COR-L47 (cell line): ENCODE measurements at regions not wholly inside any gene's neighbourhood (a gene's known extent, or its start where the extent isn't known, plus 50 kb on each side); places are given as distances from the start of the nearest gene placed in this dataset.

Experiments used
- DNase-seq: peaks from one replicate; lab custom pipeline; 2025; lab: John Stamatoyannopoulos, UW

DNA sequence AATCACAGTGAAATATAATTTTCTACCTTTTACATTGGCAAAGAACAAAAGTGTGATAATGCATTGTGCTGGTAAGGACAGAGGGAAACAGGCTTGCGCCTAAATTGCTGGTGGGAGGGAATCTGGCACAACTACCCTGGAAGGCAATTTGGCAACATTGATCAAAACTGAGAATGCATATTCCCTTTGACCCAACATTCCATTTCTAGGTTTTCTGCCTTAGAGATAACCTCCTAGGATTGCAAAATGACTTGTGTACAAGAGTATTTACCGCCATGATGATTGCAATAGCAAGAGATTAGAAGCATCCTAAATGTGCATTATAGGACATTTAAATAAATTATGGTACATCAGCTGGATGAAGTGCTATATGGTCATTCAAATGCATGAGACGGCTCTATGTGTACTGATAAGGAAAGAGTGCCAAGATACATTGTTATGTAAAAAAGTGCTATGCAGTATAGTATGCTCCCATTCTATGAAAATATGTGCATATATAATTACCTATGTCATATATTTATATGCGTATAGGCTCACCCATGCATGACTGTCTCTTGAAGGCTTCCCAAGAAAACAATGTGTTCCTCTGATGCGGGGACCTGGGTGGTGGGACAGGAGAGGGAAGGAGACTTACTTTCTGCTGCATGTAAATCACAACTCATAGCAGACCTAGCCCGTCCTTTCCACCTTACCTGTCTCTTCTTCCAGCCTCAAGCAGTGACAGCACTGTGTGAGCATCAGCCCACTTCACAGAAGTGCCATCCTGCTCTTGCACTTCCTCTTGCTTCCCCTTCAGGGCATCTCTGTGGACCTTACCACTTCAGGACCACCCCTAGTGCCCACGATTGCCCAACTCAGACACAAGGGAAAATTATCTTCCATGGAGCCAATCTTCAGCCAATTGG is 249.9 kb upstream of the TLE3 start:
- DNase-seq: no peak

DNA sequence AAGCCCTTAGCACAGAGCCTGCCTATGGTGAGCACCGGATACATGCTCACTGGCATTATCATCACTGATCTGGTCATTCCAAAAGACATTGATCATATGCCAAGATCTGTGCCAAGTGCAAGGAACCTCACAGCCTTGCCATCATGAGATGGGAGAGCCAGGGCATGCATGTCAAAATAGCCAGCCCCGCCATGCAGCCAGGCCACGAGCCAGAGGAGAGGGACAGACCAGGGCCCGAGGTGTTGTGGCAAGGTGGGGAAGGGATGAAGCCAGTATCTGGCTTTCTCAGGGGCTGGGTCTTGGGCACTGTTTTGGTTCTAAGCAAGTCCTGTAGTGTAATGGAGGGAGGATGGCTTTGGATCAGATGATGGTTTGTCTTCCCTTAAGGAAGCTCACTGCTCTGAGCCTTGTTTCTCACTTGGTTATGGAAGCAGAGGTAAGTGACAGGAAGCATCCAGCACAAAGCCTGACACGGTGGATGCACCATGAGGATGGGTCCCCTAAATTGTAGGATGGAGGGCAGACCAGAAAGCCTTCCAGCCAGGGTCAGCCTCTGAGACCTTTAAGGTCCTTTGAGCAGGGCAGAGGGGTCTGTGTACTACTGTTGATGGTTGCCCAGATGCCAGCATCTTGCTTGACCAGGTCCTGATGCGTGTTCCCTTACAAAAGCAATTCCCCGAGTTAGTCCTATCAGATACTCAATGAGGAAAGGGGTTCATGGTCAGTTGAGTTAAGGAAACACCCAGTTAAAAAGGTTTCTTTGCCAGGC is 247.7 kb upstream of the TLE3 start:
- no peak for DNase-seq

DNA sequence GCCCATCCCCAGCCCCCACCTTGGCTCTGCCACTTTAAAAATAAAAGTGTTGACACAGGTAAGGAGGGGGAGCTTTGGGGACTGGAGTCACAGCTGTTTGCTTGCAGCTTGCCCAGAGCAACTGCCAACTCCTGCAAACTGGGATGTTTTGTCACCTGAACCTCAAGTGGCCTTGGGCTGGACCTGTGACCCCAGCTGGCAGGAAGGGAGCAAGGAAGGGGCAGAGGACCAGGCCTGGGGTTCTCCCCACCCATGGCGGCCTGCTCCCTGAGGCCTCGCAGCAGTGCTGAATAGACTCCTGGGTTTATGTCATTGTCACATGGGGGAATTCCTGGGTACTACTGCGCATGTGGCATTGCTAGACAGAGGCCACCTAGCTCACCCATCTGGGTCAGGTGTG is 246.9 kb upstream of the TLE3 start:
- DNase-seq: peak; percentile 74

DNA sequence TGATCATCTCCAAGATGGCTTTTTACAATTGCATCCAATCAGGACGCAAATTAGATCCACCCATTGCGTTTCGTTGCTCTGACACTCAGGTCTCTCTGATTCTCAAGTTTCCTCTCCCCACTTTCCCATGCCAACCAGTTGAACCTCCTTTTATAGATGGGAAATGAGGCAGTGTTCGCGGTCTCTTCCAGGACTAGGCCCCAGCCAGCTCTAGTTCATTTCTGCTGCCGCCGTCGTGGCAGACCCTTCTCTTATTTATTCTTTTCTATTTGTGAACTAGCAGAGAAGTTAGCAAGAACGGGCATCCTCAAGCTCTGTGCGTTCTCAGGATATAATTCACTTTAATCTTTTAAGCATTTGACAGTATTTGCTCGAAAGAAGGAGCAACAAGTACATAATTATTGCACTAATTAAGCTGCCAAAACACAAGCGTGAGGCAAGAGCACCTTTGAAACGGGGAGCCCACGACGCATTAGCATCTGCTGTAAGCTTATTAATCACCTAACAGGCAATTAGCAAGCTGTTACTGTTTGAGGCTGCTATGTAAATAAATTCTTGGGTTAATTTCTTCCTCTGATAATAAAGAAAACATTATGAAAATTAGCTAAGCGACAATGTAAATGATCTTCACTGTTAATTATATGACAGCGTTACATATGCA is 246.4 kb upstream of the TLE3 start:
- peak; percentile 62 for DNase-seq

DNA sequence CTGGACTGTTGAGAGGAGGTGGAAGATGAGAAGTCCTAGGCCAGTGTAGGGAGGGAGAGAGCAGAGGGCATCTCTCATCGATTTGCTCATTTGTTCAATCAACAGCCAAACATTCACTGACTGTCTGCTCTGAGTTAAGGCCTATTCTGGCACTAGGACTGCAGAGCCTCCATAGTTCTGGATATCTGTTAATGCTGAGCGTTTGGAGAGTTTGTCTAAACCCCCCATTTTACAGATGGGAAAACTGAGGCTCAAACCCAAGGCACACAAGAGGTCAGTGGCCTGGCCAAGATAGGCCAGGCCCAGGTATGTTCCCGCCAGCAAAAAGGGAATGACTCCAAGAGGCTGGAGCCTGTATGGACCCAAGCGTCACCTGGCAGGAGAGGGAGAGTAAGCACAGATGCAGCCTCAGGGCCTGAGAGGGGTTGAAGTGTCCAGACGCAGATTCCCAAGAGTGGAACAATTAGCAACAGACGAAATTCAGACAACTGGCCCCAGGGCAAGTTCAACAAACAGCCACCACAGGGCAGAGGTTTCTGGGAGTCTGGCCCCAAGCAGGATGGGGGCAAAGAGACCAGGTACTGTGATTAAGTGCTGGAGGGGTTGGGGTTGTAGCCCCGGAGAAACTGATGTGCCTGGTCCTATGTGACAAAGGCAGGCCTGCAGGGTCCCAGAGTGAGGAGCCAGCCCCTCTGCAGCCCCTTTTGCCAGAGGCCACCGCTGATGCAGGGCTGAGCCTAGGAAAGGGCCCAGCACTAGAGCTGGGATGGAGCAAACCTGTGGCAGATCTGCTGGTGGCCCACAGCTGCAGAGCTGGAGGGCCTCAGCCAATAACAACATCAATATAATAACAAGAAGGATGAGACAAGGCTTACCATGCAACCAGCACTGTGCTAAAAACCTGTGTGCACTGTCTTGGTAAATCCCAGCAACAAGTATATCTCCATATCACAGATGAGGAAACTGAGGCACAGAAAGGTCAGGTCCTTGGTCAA is 245.1 kb upstream of the TLE3 start:
- DNase-seq: no peak

DNA sequence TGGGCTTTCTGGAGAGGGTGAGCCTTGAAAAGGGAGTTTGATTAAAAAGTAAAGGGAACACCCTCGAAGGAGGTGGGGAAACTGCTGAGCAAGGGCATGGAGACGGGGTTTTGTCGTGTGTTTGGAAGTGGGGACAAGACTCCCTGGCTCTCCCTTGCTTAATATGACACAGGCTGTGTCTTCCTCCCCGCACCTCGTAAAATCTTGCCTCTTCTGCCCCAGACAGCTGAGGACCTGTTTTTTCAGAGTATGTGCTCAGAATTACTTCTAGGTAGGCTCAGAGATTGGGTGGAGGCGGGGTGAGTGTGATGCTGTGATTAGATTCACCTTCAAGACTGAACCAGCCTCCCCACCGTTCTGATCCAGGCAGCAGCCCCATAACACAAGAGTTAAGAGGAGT is 244.4 kb upstream of the TLE3 start:
- no peak for DNase-seq

DNA sequence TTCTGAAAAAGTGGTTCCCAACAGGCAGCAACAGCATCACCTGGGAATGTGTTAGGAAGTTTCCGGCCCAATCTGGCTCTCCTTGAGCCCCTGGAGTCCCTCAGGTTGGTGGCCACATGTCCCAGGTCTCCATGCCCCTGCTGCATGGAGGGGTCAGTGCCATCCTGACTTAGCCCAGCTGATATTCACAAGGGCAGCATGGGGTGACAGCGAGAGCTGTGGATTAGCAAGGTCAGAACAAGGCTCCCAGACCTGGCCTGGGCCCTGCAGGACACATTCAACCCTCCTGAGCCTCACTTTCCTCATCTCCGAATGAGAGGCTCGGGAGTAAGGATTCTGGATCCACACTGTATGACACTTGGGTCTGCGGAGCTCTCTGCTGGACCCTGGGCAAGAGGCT is 243.8 kb upstream of the TLE3 start:
- no peak for DNase-seq

DNA sequence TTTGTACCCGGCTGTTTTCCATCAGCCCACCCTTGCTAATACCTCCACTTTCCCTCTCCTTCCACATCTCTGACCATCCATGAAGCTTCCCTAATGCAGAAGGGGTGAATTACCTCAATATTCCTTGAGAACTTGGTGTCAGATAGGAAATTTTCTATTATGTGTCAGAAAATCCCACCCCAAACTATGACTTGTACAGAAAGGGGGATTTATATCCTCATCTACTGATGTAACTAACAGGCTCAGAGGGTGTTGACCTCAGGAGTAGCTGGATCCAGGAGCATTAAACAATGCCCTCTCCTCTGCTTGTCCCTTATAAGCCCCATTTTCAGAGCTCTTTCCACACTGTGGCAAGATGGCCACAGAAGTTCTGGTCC is 242.8 kb upstream of the TLE3 start:
- DNase-seq: no peak

DNA sequence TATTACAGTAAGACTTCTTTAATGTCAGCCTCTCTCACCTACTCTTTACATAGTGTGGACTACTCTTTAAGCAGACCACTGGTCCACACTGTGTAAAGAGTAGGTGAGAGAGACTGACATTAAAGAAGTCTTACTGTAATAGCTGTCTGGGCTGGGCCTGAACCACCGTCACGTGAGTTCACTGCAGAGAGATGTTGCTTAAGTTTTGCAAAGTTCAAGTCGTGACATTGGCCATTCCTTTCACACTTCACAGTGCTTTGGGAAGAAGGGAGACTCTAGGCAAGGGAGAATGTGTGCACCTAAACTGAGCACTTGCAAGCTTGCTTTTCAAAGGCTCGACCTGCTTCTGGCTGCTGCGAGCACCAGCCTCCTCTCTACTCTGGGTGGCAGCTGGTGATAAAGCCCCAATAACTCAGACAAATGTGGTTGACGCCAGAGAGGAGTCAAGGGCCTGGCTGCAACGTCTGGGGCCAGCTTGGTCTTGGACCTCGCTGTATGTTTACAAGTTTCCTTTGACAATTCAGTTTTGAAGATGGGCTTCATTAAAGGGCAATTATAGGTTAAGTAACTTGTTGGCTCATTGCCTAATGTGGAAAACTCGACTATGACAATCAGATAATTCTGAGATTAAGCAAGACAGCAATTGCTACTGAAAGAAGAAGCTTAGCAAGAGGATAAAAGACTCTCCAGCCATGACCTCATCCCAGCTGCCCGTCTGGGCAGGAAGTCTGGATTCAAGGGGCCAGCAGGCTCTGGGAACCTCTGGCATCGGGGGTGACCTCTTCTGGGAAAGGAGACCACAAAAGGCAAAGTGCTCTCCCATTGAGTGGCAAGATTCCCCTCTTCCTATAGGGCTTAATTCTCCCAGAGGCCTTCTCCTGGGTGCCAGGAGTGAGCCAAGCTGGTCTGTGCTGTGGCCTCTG is 242.1 kb upstream of the TLE3 start:
- peak; percentile 17 for DNase-seq

DNA sequence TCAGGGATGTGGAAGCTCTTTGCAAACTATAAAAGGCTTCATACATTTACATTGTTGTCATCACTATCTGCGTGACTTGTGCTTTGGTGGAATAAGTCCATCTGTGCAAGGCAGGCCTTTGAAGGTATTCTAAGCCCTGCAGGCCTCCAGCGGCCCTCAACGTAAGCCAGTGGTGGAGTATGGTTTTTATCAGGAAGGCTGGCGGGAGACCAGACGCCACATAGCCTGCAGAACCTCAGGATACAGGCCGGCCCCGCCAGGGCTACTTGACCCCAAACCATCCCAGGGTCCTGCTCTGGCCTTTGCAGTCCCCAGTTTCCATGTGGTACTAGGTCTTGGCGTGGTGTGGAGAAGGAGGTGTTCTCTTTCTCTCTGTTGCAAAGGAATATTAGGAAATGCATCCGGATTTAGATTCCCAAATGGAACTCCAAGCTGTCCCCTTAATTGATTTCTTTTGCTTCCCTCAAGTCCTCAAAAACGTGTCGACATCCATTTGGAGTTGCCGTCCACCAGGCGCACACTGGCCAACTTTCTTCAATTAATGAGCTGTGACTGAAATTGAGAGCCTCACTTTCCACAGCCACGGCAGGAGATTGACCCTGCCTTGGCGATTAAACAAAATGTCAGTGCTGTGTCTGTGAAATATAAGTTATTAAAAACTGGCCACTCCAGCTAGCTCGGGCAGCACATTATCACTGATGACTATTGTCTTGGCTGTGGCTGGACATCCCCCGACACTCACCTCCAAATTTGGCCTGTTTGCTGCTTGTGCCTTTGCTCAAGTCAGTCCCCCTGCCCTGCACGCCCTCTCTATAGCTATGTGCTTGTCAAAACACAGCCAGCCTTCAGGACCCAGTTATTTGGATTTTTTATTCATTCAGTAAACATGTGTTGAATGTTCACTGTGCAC is 239.8 kb upstream of the TLE3 start:
- no peak for DNase-seq

DNA sequence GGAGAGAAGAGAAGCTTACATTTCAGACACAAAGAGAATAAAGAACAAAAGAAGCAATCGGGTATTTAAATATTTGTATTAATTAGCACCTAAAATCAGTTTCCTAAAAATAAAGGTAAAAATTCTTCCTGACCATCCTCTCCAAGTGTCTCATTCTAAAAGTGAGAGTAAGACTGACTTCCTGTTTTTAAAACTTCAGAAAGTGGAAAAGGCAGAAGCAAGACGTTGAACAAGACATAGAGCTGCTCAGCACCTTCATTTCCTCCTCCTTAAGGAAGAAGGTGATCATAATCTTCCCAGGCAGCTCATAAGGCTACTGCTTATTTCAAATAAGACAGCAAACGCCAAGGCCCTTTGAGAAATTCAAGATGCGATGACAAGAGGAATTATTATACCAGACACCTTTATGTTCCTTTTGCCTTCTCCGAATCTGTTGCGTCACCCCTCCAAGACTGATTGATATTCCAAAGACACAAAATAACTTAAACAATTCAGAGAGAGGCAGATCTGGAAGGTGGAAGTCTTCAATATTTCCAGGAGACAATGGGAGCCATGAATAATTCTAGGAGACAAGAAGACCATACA is 238.8 kb upstream of the TLE3 start:
- DNase-seq: no peak

DNA sequence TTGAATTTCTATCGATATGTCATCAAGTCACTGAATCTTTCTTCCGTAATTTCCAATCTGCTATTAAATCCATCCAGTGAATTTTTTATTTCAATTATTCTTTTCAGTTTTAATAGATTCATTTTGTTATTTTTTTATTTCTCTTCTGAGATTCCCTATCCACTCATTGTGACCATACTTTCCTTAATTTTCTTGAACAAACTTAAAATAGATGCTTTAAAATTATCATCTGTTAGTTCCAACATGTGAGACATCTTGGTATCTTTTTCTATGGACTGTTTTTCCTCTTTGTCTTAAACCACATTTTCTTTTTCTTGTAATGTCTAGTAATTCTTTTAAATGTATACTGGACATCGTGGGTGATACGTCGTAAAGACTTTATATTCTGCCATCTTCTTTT is 236.6 kb upstream of the TLE3 start:
- no peak for DNase-seq

DNA sequence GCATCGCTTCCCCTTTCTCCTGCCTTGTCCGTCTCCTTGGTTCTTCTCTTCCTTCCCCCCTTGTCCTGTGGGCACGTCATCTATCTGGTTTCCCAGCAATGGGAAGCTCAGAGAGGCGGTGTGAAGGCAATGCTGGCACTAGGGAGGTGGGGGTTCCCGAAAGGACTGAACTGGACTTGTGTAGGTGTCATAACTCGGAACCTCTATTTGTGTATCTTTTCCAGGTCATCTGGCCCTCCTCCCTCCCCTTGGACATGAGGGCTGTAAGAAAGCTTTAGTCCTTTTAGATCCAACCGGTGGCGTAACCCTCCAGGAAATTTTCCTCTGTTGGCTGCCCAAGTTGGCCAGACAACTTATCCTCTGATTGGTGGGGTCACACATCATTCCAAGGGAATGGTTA is 231.5 kb upstream of the TLE3 start:
- DNase-seq: no peak

DNA sequence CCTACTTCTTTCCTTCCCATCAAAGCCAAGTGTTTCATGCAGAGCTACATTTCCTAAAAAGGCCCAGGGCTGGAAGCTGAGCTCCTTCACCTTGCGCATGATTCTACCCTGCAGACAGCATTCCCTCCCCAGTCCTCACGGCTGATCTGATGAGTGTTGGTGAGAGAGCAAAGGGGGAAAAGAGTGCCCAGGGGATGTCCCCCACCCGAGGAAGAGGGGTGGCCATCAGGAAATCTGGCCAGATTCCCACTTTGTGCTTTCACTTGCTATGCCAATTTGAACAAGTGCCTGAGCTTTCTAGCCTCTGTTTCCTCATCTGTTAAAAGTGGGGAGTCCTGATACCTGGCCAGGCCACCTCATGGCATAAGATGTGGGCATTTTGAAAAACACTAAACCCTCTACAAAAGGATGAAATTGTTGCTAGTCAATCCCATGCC is 231.0 kb upstream of the TLE3 start:
- DNase-seq: no peak

DNA sequence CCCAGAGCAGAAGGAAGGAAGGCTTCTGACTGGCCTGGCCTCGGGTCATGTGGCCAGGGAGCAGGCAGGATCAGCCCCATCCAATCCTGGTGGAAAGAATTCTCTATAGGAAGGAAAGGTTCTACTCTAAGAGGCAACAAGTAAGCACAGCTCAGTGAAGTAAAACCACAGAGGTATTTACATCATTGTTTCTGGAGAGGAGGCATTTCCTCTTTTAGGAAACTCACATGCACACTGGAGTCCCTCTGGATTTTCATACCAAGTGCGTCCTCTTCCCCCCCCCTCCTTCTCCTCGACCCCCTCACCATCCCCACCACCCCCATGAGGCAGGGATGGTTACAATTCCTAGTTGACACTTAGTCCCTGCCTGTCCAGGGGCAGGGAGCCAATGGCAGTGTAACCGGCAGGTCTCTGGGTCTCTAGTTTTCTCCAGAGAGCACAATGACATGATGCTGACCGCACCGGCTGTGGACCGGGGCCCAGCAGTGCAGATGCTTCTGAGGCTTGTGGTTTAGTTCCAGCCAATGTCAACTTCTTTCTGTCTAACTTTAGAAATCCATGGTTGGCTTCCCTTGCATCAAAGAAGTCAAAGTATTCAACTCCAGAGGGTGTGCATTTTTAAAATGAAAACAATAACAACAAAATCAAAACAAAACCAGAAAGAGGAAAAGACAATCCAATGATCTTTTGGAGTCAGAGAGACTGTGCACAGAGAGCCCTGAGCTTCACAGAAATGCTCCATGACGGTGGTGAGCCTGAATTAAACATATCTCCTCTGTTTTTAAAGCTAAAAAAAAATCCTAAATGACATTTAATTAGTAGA is 230.3 kb upstream of the TLE3 start:
- DNase-seq: no peak

DNA sequence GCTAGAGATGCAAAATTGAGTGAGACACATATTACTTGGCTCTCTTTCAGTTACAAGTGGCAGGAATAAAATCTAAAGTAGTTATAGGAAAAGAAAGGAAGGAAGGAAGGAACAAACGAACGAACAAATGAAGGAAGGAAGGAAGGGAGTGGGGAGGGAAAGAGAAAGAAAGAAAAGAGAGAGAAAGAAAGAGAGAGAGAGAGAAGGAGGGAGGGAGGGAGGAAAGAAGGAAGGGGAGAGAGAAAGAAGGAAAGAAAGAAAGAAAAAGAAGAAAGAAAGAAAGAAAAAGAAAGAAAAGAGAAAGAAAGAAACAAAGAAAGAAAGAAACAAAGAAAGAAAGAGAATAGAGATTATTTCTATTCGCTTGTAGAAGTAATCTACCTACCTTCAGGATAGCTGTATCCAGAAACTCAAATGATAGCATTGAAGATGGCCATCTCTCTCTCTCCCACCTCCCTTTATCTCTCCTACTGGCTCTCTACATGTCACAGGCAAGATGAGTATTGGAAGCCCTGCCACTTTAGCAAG is 229.7 kb upstream of the TLE3 start:
- no peak for DNase-seq

DNA sequence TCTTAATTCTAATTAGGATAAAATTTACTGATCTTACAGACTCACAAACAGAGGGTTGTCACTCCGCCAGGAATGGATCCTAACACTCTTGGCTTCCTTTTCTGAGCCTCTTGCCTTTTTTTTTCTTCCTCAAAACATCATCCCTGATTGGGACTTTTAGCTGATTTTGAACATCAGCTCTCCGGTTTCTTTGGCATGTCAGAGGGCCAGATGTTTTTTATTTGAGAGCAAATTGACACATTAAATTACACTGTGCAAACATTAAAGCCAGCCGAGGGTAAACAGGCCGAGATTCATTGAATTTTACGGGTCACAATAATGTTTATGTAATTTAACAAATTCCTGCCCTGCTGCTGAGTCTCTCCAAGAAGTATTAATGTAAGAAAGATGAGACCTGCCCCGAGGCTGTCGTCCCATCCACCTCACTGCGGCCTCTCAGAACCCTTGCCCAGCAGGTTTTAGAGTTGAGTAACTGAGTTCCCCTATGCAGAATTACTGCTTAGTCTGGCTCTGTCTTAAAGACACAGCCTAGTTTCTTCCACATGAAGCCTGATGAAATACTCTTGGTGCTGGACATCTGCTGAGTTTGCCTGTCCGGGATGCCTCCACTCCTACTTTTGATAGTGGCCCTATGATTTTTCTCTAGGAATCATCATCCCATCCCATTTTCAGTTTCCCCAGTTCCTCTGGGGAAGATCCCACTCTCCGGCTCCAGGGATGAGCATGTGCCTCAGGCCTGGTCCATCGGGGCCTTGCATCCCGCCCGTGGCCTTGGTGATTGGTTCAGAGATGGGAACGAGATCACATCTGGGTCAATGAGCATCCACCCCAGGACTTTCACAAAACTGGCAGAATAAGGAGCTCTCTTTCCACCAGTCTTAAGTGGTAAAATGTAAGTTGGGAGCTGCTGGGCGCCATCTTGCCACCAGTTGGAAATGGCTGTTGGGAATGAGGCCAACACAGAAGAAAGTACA is 226.6 kb upstream of the TLE3 start:
- DNase-seq: peak; percentile 62
